ENCODE measurements at regions not wholly inside any gene's neighbourhood (a gene's known extent, or its start where the extent isn't known, plus 50 kb on each side); places are given as distances from the start of the nearest gene placed in this dataset.
A peak's percentile ranks its signal among the peaks of the same experiment; 100 is the strongest.

DNA sequence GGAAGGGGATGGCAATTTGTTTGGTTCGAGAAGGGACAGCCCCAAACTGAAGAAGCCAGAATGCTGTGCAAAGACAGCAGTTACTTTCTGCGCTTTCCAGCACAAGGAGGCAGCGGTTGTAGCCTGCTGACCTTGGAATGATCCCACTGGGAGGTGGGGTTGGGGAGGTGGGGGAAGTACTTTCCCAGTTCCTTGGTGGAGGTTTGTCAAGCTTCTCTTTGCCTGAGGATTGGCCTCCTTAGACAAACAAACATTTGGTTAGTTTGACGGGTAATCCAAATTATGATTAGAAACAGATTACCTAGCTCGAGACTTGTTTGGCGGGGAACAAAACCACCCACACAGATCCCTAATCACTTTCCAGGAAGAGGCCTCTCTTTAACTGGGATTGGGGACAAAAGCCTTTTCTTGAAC is 79.1 kb upstream of the EGLN3 start (continued):
- TF ChIP-seq RBM17 (IDR thresholded peaks at IDR 0.05; ENCODE audit: borderline replicate concordance, low read depth, low read length) (no peak), ZBTB8A (IDR thresholded peaks at IDR 0.05; ENCODE audit: partially characterized antibody) (no peak), PRMT5 (CRISPR knock-in tag; IDR thresholded peaks at IDR 0.05) (no peak), KDM5B (IDR thresholded peaks at IDR 0.05; ENCODE audit: insufficient replicate concordance, low read depth, low read length) (no peak), HCFC1 (IDR thresholded peaks at IDR 0.05; ENCODE audit: low read depth, low read length) (no peak), HNRNPH1 (optimal IDR thresholded peaks at IDR 0.05; ENCODE audit: low read depth, low read length) (no peak), NFE2L1 (tag; IDR thresholded peaks at IDR 0.05; ENCODE audit: borderline replicate concordance, low read depth) (no peak), PTRF (tag; IDR thresholded peaks at IDR 0.05) (no peak), STAG1 (CRISPR knock-in tag; IDR thresholded peaks at IDR 0.05; ENCODE audit: borderline replicate concordance) (no peak), NONO (IDR thresholded peaks at IDR 0.05; ENCODE audit: low read depth in 2 of 2, low read length in 1 of 2) (no peak), SP1 (CRISPR knock-in tag; IDR thresholded peaks at IDR 0.05) (no peak), GATA2 (CRISPR knock-in tag; IDR thresholded peaks at IDR 0.05) (no peak), CREB1 (IDR thresholded peaks at IDR 0.05) (no peak), CREB1 (CRISPR knock-in tag; IDR thresholded peaks at IDR 0.05) (no peak), CBFB (CRISPR knock-in tag; IDR thresholded peaks at IDR 0.05) (no peak), FOXA3 (CRISPR knock-in tag; conservative IDR thresholded peaks at IDR 0.05 in 1 of 2, IDR thresholded peaks at IDR 0.05 in 1 of 2) (peak in 1 of 2 experiments; percentile 38; a peak in 2 of 4 replicates), TAF15 (IDR thresholded peaks at IDR 0.05; ENCODE audit: low read depth, low read length) (no peak), MCM5 (IDR thresholded peaks at IDR 0.05; ENCODE audit: low read depth) (no peak), PHTF2 (CRISPR knock-in tag; IDR thresholded peaks at IDR 0.05) (no peak), ZBED1 (IDR thresholded peaks at IDR 0.05) (no peak), TEAD2 (tag; IDR thresholded peaks at IDR 0.05) (no peak), NEUROD1 (IDR thresholded peaks at IDR 0.05; ENCODE audit: borderline replicate concordance, low read depth, low read length, partially characterized antibody) (no peak), ZNF253 (CRISPR knock-in tag; conservative IDR thresholded peaks at IDR 0.05) (no peak), DDX20 (tag; IDR thresholded peaks at IDR 0.05; ENCODE audit: low read depth) (no peak)
- TF ChIP-seq, protein P1, sequence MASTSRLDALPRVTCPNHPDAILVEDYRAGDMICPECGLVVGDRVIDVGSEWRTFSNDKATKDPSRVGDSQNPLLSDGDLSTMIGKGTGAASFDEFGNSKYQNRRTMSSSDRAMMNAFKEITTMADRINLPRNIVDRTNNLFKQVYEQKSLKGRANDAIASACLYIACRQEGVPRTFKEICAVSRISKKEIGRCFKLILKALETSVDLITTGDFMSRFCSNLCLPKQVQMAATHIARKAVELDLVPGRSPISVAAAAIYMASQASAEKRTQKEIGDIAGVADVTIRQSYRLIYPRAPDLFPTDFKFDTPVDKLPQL (IDR thresholded peaks at IDR 0.05; ENCODE audit: extremely low read depth, insufficient read length): no peak
- TF ChIP-seq, protein P2, sequence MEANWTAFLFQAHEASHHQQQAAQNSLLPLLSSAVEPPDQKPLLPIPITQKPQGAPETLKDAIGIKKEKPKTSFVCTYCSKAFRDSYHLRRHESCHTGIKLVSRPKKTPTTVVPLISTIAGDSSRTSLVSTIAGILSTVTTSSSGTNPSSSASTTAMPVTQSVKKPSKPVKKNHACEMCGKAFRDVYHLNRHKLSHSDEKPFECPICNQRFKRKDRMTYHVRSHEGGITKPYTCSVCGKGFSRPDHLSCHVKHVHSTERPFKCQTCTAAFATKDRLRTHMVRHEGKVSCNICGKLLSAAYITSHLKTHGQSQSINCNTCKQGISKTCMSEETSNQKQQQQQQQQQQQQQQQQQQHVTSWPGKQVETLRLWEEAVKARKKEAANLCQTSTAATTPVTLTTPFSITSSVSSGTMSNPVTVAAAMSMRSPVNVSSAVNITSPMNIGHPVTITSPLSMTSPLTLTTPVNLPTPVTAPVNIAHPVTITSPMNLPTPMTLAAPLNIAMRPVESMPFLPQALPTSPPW (CRISPR knock-in tag; IDR thresholded peaks at IDR 0.05): peak; percentile 38
- TF ChIP-seq, protein P3, sequence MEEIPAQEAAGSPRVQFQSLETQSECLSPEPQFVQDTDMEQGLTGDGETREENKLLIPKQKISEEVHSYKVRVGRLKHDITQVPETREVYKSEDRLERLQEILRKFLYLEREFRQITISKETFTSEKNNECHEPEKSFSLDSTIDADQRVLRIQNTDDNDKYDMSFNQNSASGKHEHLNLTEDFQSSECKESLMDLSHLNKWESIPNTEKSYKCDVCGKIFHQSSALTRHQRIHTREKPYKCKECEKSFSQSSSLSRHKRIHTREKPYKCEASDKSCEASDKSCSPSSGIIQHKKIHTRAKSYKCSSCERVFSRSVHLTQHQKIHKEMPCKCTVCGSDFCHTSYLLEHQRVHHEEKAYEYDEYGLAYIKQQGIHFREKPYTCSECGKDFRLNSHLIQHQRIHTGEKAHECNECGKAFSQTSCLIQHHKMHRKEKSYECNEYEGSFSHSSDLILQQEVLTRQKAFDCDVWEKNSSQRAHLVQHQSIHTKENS (CRISPR knock-in tag; IDR thresholded peaks at IDR 0.05): no peak

All from K562 (cell line).